WTC11 (cell line): ENCODE measurements at regions not wholly inside any gene's neighbourhood (a gene's known extent, or its start where the extent isn't known, plus 50 kb on each side); places are given as distances from the start of the nearest gene placed in this dataset.

Source experiments
- ATAC-seq: fragments of 200-7000 bp; cut with Tn5 transposase; 2 replicates; pipeline ENCODE4 v1.10.0; 2021; ENCODE audit warnings: mild to moderate bottlenecking, moderate library complexity
- CTCF ChIA-PET: fragments of 300-600 bp; sonication (Branson Sonifier 250); formaldehyde crosslinking; loops from one replicate; lab custom pipeline; 2021; ENCODE audit warnings: antibody characterized with exemption; lab: Charles Lee
- POLR2A ChIA-PET: fragments of 350-600 bp; sonication (Branson Sonifier 250); formaldehyde crosslinking; loops from one replicate; lab custom pipeline; 2021; ENCODE audit warnings: antibody characterized with exemption; lab: Charles Lee
- DNase-seq: peaks from one replicate; pipeline ENCODE4 v3.0.0; 2021; ENCODE audit warnings: low spot score
- H3K27ac Mint-ChIP-seq: 2 replicates; pipeline ENCODE4 v1.8.0; 2021; ENCODE audit warnings: mixed read lengths
- H3K27me3 Mint-ChIP-seq: 2 replicates; pipeline ENCODE4 v1.8.0; 2021; ENCODE audit warnings: low read depth, mild to moderate bottlenecking, moderate library complexity, mixed read lengths
- H3K36me3 Mint-ChIP-seq: 2 replicates; pipeline ENCODE4 v1.8.0; 2021; ENCODE audit warnings: mixed read lengths
- H3K4me1 Mint-ChIP-seq: 2 replicates; pipeline ENCODE4 v1.8.0; 2022; ENCODE audit warnings: mixed read lengths
- H3K4me3 Mint-ChIP-seq: 2 replicates; pipeline ENCODE4 v1.8.0; 2021; ENCODE audit warnings: mild to moderate bottlenecking, moderate library complexity, mixed read lengths
- H3K9me3 Mint-ChIP-seq: 2 replicates; pipeline ENCODE4 v1.8.0; 2021; ENCODE audit warnings: mixed read lengths
- CREB1 ChIP-seq: sonication (generic); formaldehyde crosslinking; IDR thresholded peaks from 2 replicates; pipeline ENCODE4 v1.8.0; 2023; ENCODE audit warnings: mild to moderate bottlenecking, missing genetic modification reagents
- HMGA2 ChIP-seq: fragments of 250-450 bp; sonication (Bioruptor Pico); IDR thresholded peaks from 2 replicates; pipeline ENCODE4 v1.4.0; 2021; ENCODE audit warnings: mild to moderate bottlenecking, moderate library complexity
- JAZF1 ChIP-seq: fragments of 250-450 bp; sonication (Bioruptor Pico); IDR thresholded peaks from 2 replicates; pipeline ENCODE4 v1.9.0; 2021; ENCODE audit warnings: moderate library complexity, mild to moderate bottlenecking, inconsistent platforms
- KAT7 ChIP-seq: sonication (generic); formaldehyde crosslinking; IDR thresholded peaks from 2 replicates; pipeline ENCODE4 v1.8.1; 2023; ENCODE audit warnings: missing genetic modification reagents, mild to moderate bottlenecking, borderline replicate concordance
- MXD4 ChIP-seq: fragments of 250-450 bp; sonication (Bioruptor Pico); IDR thresholded peaks from 2 replicates; pipeline ENCODE4 v1.8.0; 2021; ENCODE audit warnings: mild to moderate bottlenecking, moderate library complexity, borderline replicate concordance
- NR1H2 ChIP-seq: sonication (generic); formaldehyde crosslinking; IDR thresholded peaks from 2 replicates; pipeline ENCODE4 v1.9.0; 2021; ENCODE audit warnings: mild to moderate bottlenecking, moderate library complexity, missing genetic modification reagents
- RELA ChIP-seq: sonication (generic); formaldehyde crosslinking; IDR thresholded peaks from 2 replicates; pipeline ENCODE4 v1.8.1; 2022; ENCODE audit warnings: missing genetic modification reagents, mild to moderate bottlenecking, borderline replicate concordance
- SMAD4 ChIP-seq: sonication (generic); formaldehyde crosslinking; IDR thresholded peaks from 2 replicates; pipeline ENCODE4 v1.8.0; 2022; ENCODE audit warnings: mild to moderate bottlenecking, missing genetic modification reagents
- SOX15 ChIP-seq: fragments of 250-450 bp; sonication (Bioruptor Pico); IDR thresholded peaks from 2 replicates; pipeline ENCODE4 v1.9.0; 2021; ENCODE audit warnings: mild to moderate bottlenecking
- TEAD1 ChIP-seq: sonication (generic); formaldehyde crosslinking; IDR thresholded peaks from 2 replicates; pipeline ENCODE4 v1.8.0; 2022; ENCODE audit warnings: mild to moderate bottlenecking, missing genetic modification reagents
- TP53 ChIP-seq: sonication (generic); formaldehyde crosslinking; IDR thresholded peaks from 2 replicates; pipeline ENCODE4 v1.8.1; 2023; ENCODE audit warnings: mild to moderate bottlenecking, missing genetic modification reagents
- ZNF138 ChIP-seq: sonication (generic); formaldehyde crosslinking; conservative IDR thresholded peaks from 2 replicates; pipeline ENCODE4 v1.8.1; 2022; ENCODE audit warnings: mild to moderate bottlenecking, moderate library complexity, missing genetic modification reagents
- ZNF263 ChIP-seq: sonication (generic); formaldehyde crosslinking; IDR thresholded peaks from 2 replicates; pipeline ENCODE4 v1.8.1; 2022; ENCODE audit warnings: low read depth, mild to moderate bottlenecking, moderate library complexity, missing genetic modification reagents
- TF ChIP-seq, protein P1 (sequence below): fragments of 250-450 bp; sonication (Bioruptor Pico); conservative IDR thresholded peaks from 2 replicates; pipeline ENCODE4 v1.9.0; 2021; ENCODE audit warnings: mild to moderate bottlenecking
- TF ChIP-seq, protein P2 (sequence below): fragments of 250-450 bp; sonication (Bioruptor Pico); IDR thresholded peaks from 2 replicates; pipeline ENCODE4 v1.8.0; 2021; ENCODE audit warnings: mild to moderate bottlenecking
- TF ChIP-seq, protein P3 (sequence below): sonication (generic); formaldehyde crosslinking; IDR thresholded peaks from 2 replicates; pipeline ENCODE4 v1.8.1; 2022; ENCODE audit warnings: missing genetic modification reagents, borderline replicate concordance
- TF ChIP-seq, protein P4 (sequence below): fragments of 250-450 bp; sonication (Bioruptor Pico); IDR thresholded peaks from 2 replicates; pipeline ENCODE4 v1.9.0; 2021; ENCODE audit warnings: mild to moderate bottlenecking
- TF ChIP-seq, protein P5 (sequence below): sonication (generic); formaldehyde crosslinking; IDR thresholded peaks from 2 replicates; pipeline ENCODE4 v1.8.0; 2022; ENCODE audit warnings: mild to moderate bottlenecking, missing genetic modification reagents
- TF ChIP-seq, protein P6 (sequence below): sonication (generic); formaldehyde crosslinking; IDR thresholded peaks from 2 replicates; pipeline ENCODE4 v1.8.1; 2023; ENCODE audit warnings: mild to moderate bottlenecking, missing genetic modification reagents

DNA sequence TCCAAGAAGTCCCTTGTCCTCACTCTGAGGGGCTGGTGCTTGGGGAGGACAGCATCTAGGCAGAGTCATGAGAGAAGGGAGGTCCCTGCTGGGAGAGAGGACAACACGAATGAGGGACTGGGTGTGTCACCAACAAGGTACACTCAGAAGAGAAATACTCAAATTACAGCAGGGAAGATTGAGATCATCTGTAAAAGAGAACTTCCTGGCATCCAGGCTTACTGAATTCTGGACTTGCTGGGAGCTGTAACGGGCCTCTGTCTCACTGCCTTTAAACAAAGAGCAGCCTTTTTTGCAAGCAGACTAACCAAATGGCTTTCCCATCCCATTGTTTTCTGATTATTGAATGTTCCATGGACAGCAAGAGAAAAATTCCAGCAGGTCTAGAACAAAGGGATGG is 195.7 kb upstream of the RAB4A start:
- Mint-ChIP-seq H3K27ac (no peak overlapping the region), H3K9me3 (peaks cover 4% of the 10 kb centered on the region), H3K27me3 (no peaks in the 10 kb centered on the region)
- no peak for TF ChIP-seq RELA (CRISPR knock-in tag)
- TF ChIP-seq, protein P1, sequence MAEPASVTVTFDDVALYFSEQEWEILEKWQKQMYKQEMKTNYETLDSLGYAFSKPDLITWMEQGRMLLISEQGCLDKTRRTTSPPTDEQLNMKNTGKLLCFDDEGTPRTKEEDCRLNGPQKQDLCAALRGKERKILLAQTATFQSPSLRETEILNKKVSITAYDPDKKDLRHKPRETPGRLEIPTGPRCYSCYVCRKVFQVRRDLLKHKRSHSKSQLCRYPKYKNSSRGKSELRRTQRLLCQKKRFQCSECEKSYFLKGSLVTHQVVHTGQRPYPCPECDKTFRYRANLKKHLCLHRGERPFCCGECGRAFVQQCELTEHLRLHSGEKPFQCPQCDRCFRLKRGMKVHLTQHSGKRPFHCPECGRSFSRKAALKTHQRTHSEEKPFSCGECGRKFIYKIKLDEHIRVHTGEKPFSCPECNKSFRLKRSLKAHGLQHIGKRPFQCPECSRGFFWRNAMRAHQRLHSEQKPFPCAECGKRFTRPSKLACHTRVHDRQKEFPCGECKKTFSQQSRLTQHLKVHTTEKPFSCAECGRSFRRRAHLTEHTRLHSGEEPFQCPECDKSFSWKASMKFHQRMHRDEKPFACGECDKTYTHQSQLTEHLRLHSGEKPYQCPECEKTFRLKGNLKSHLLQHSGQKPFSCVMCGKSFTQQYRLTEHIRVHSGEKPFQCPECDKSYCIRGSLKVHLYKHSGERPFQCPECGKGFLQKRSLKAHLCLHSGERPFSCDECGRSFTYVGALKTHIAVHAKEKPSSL (CRISPR knock-in tag): no peak
- no peak for TF ChIP-seq MXD4
- TF ChIP-seq CREB1 (CRISPR knock-in tag): no peak
- TF ChIP-seq, protein P2, sequence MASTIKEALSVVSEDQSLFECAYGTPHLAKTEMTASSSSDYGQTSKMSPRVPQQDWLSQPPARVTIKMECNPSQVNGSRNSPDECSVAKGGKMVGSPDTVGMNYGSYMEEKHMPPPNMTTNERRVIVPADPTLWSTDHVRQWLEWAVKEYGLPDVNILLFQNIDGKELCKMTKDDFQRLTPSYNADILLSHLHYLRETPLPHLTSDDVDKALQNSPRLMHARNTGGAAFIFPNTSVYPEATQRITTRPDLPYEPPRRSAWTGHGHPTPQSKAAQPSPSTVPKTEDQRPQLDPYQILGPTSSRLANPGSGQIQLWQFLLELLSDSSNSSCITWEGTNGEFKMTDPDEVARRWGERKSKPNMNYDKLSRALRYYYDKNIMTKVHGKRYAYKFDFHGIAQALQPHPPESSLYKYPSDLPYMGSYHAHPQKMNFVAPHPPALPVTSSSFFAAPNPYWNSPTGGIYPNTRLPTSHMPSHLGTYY (CRISPR knock-in tag): no peak
- no peak for TF ChIP-seq NR1H2 (CRISPR knock-in tag)
- TF ChIP-seq, protein P3, sequence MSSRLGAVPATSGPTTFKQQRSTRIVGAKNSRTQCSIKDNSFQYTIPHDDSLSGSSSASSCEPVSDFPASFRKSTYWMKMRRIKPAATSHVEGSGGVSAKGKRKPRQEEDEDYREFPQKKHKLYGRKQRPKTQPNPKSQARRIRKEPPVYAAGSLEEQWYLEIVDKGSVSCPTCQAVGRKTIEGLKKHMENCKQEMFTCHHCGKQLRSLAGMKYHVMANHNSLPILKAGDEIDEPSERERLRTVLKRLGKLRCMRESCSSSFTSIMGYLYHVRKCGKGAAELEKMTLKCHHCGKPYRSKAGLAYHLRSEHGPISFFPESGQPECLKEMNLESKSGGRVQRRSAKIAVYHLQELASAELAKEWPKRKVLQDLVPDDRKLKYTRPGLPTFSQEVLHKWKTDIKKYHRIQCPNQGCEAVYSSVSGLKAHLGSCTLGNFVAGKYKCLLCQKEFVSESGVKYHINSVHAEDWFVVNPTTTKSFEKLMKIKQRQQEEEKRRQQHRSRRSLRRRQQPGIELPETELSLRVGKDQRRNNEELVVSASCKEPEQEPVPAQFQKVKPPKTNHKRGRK (CRISPR knock-in tag): no peak
- no peak for TF ChIP-seq TEAD1 (CRISPR knock-in tag)
- TF ChIP-seq, all 79 proteins: peak for 0
- no peak overlapping the region for H3K4me3 Mint-ChIP-seq
- DNase-seq: no peak
- ChIA-PET POLR2A (no interaction called here), CTCF (no interaction called here)
- ATAC-seq: no peak
- H3K36me3 Mint-ChIP-seq: no peaks in the 10 kb centered on the region
- H3K4me1 Mint-ChIP-seq: peaks cover 12% of the 10 kb centered on the region

DNA sequence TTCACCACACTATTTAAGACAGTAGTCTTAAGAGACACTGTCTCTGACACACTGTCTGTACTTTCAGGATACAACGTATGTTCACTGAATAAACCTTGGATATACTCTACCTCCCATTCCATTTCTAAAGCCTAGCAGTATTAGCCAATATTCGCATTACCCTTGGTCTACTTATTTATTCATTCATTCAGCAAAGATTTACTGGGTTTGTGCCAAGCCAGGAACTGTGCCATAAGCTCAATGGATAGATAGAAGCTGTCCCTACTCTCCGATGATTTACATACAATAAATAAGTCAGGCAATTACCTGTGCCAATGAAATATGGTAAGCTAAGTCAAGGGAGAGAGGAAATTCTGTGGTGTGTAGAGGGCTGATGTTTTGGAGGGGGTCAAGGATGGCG is 195.2 kb upstream of the RAB4A start:
- Mint-ChIP-seq H3K4me1 (peaks cover 12% of the 10 kb centered on the region), H3K9me3 (peaks cover 9% of the 10 kb centered on the region), H3K27me3 (no peaks in the 10 kb centered on the region), H3K27ac (no peak overlapping the region), H3K4me3 (no peak overlapping the region), H3K36me3 (peaks cover 1% of the 10 kb centered on the region)
- no peak for ATAC-seq
- TF ChIP-seq, protein P4, sequence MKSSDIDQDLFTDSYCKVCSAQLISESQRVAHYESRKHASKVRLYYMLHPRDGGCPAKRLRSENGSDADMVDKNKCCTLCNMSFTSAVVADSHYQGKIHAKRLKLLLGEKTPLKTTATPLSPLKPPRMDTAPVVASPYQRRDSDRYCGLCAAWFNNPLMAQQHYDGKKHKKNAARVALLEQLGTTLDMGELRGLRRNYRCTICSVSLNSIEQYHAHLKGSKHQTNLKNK (CRISPR knock-in tag): no peak
- TF ChIP-seq ZNF138 (CRISPR knock-in tag) (no peak), JAZF1 (CRISPR knock-in tag) (no peak), TP53 (no peak), KAT7 (CRISPR knock-in tag) (no peak), ZNF263 (CRISPR knock-in tag) (no peak), HMGA2 (CRISPR knock-in tag) (no peak), NR1H2 (CRISPR knock-in tag) (no peak), SMAD4 (CRISPR knock-in tag) (no peak), SOX15 (CRISPR knock-in tag) (no peak)
- TF ChIP-seq, protein P5, sequence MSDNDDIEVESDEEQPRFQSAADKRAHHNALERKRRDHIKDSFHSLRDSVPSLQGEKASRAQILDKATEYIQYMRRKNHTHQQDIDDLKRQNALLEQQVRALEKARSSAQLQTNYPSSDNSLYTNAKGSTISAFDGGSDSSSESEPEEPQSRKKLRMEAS (CRISPR knock-in tag): no peak
- TF ChIP-seq, protein P6, sequence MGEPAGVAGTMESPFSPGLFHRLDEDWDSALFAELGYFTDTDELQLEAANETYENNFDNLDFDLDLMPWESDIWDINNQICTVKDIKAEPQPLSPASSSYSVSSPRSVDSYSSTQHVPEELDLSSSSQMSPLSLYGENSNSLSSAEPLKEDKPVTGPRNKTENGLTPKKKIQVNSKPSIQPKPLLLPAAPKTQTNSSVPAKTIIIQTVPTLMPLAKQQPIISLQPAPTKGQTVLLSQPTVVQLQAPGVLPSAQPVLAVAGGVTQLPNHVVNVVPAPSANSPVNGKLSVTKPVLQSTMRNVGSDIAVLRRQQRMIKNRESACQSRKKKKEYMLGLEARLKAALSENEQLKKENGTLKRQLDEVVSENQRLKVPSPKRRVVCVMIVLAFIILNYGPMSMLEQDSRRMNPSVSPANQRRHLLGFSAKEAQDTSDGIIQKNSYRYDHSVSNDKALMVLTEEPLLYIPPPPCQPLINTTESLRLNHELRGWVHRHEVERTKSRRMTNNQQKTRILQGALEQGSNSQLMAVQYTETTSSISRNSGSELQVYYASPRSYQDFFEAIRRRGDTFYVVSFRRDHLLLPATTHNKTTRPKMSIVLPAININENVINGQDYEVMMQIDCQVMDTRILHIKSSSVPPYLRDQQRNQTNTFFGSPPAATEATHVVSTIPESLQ (CRISPR knock-in tag): no peak
- ChIA-PET CTCF (no interaction called here), POLR2A (no interaction called here)
- DNase-seq: no peak
